Middle frontal gyrus (tissue), 1 donor: ENCODE measurements at regions not wholly inside any gene's neighbourhood (a gene's known extent, or its start where the extent isn't known, plus 50 kb on each side); places are given as distances from the start of the nearest gene placed in this dataset.
"Not testable (repeated sequence)": the region's sequence is repeated elsewhere in the genome, so short reads cannot be mapped to it uniquely, and the experiment has no call there.

ENCODE experiments used
- DNase-seq: peaks from one replicate; pipeline ENCODE4 v3.0.0-alpha.2; 2015; ENCODE audit warnings: low spot score; ENCODE audit errors: extremely low spot score

DNA sequence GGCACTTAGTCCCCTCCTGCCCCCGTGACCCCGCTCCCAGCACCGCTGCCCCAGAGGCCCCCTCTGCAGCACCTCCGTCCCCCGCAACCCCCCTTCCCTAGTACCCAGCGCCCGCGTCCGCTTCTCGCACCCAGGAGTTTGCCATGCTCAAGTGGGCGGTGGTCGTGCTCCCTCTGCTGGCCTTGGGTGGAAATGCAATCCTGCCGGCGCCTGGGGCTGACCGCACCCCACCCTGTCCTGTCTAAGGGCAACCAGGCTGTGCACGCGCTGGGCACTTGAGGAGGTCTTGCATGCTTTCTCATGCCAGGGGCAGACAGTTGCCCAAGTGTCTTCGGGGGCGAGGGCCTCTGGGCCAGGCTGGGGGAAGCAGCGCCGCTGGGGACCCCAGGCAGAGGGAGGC, 1544.9 kb upstream of the USP9Y start:
- DNase-seq = not testable (repeated sequence)

DNA sequence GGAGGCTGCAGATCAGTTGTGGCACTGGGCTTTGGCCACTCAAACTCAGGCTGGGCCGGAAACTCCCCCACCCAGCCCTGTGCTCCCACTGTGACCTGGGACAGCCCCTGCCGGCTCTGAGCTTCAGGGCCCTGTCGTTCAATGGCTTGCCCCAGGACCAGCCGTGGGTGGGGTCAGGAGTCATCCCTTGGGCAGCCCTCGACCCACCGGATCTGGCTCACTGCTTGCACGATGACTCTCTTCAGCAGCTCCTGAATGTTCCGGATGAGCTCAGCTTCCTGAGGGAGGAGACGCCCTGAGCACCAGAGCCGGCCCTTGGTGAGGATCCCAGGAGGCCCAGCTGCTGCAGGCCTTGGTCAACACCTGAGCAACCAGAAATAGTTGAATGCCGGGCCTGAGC, 1544.2 kb upstream of the USP9Y start:
- not testable (repeated sequence) for DNase-seq

DNA sequence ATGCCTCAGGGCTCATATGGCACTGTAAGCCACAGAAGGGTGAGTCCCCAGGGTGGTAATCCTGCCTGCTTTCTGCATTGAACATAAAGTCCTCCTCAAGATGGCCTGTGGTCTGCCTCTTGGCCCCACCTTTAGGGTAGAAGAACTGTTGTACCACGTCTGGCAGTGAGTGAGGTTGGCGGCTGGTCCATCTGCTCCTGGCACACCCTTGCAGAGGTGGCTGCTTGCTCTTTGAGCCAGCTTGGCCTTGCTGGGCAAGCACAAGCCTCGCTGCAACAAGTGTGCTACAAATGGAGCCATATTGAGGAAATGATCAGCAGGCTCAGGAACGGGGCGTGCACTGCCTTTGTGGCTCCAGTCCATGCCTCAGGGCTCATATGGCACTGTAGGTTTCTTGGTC, 1524.0 kb upstream of the USP9Y start:
- not testable (repeated sequence) for DNase-seq

DNA sequence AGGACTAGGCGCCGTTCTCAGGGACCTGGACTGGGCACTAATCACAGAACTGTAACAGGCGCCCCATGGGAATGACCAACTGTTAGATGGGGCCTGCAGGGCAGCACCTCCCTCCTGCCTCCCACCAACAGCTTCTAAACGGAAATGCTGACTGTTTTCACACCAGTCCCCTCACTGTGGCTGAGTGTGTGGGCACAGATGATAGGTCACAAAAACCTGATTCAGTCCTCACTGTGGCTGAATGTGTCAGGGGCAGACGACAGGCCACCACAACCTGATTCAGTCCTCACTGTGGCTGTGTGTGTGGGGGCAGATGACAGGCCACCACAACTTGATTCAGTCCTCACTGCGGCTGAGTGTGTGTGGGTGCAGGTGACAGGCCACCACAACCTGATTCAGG, 1499.9 kb upstream of the USP9Y start:
- DNase-seq = not testable (repeated sequence)

DNA sequence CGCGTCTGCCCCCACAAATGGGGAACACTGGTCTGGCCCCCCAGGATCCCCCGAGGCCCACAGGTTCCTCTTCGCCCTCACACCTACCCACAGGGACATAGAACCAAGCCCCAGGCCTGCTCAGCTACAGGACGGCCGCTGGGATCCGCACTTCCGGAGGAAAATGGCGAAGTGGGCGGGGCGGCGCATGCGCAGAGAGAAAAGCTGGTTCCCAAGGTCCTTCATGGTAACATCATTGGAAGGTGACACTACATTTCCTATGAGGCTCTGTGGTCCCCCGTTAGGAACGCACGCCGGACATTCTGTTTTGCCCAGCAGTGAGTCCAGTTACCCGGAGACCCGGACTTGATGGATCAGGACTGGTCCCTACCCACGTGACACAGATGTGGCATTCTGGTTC, 1486.2 kb upstream of the USP9Y start:
- not testable (repeated sequence) for DNase-seq
